ENCODE measurements at regions not wholly inside any gene's neighbourhood (a gene's known extent, or its start where the extent isn't known, plus 50 kb on each side); places are given as distances from the start of the nearest gene placed in this dataset.
"Not testable (repeated sequence)": the region's sequence is repeated elsewhere in the genome, so short reads cannot be mapped to it uniquely, and the experiment has no call there.

- H3K36me3 ChIP-seq (ENCODE audit: control insufficient read depth, insufficient read depth, low read length); H3K9ac ChIP-seq (ENCODE audit: low read depth, low read length); H3K27me3 ChIP-seq (ENCODE audit: control insufficient read depth, insufficient read depth, low read length); H3K4me1 ChIP-seq (ENCODE audit: control insufficient read depth, insufficient read depth, low read length): not testable (repeated sequence)
- H3K4me3 ChIP-seq (ENCODE audit: low read depth, low read length) = peak overlapping the region; percentile 10
- peaks cover 23% of the 10 kb centered on the region for H3K9me3 ChIP-seq (ENCODE audit: control insufficient read depth, insufficient read depth, low read length)
Measured at GRCh38 chr21:9246010-9246409, 1275.4 kb upstream of the TPTE start.

- not testable (repeated sequence) for H3K4me1 ChIP-seq (ENCODE audit: control insufficient read depth, insufficient read depth, low read length); H3K9ac ChIP-seq (ENCODE audit: low read depth, low read length); H3K27me3 ChIP-seq (ENCODE audit: control insufficient read depth, insufficient read depth, low read length); H3K36me3 ChIP-seq (ENCODE audit: control insufficient read depth, insufficient read depth, low read length)
- Histone ChIP-seq H3K4me3 (ENCODE audit: low read depth, low read length) (peak overlapping the region; percentile 10), H3K9me3 (ENCODE audit: control insufficient read depth, insufficient read depth, low read length) (peaks cover 23% of the 10 kb centered on the region)
Measured at GRCh38 chr21:9246481-9247289, 1274.7 kb upstream of the TPTE start.

GRCh38 chr21:9247290-9247613, 1274.1 kb upstream of the TPTE start:
- not testable (repeated sequence) for H3K4me1 ChIP-seq (ENCODE audit: control insufficient read depth, insufficient read depth, low read length); H3K9ac ChIP-seq (ENCODE audit: low read depth, low read length); H3K27me3 ChIP-seq (ENCODE audit: control insufficient read depth, insufficient read depth, low read length); H3K4me3 ChIP-seq (ENCODE audit: low read depth, low read length); H3K36me3 ChIP-seq (ENCODE audit: control insufficient read depth, insufficient read depth, low read length)
- peaks cover 23% of the 10 kb centered on the region for H3K9me3 ChIP-seq (ENCODE audit: control insufficient read depth, insufficient read depth, low read length)

- H3K36me3 ChIP-seq (ENCODE audit: control insufficient read depth, insufficient read depth, low read length); H3K4me3 ChIP-seq (ENCODE audit: low read depth, low read length); H3K27me3 ChIP-seq (ENCODE audit: control insufficient read depth, insufficient read depth, low read length); H3K4me1 ChIP-seq (ENCODE audit: control insufficient read depth, insufficient read depth, low read length); H3K9ac ChIP-seq (ENCODE audit: low read depth, low read length): not testable (repeated sequence)
- peaks cover 23% of the 10 kb centered on the region for H3K9me3 ChIP-seq (ENCODE audit: control insufficient read depth, insufficient read depth, low read length)
Measured at GRCh38 chr21:9247616-9248317, 1273.6 kb upstream of the TPTE start.

Measured in iPS-15b (cell line).